ENCODE measurements at regions not wholly inside any gene's neighbourhood (a gene's known extent, or its start where the extent isn't known, plus 50 kb on each side); places are given as distances from the start of the nearest gene placed in this dataset.

GRCh38 chr4:126414741-126415140 lies 1100.0 kb downstream of the FAT4 start:
- Histone ChIP-seq H3K36me3 (ENCODE audit: insufficient read depth, low read length) (no peaks in the 10 kb centered on the region), H3K27me3 (ENCODE audit: insufficient read depth, low read length) (no peaks in the 10 kb centered on the region), H4K20me1 (ENCODE audit: insufficient read depth, low read length) (no peaks in the 10 kb centered on the region), H2AFZ (ENCODE audit: low read depth, low read length) (no peak overlapping the region), H3K4me3 (ENCODE audit: insufficient read depth, low read depth, low read length) (no peak overlapping the region), H3K27ac (ENCODE audit: low read depth, low read length) (no peak overlapping the region), H3K9me3 (ENCODE audit: insufficient read depth, low read depth, low read length) (no peaks in the 10 kb centered on the region), H3K9ac (ENCODE audit: low read length) (no peak overlapping the region), H3K4me2 (ENCODE audit: low read length) (no peak overlapping the region), H3K4me1 (ENCODE audit: insufficient read depth, low read length) (no peaks in the 10 kb centered on the region), H3K79me2 (ENCODE audit: insufficient read depth, low read length) (no peaks in the 10 kb centered on the region)
- Mint-ChIP-seq H3K9me3 (ENCODE audit: unreplicated experiment) (no peaks in the 10 kb centered on the region), H3K4me3 (ENCODE audit: unreplicated experiment) (no peak overlapping the region), H3K27ac (ENCODE audit: unreplicated experiment) (no peak overlapping the region), H3K27me3 (ENCODE audit: low read depth, unreplicated experiment) (no peaks in the 10 kb centered on the region), H3K4me1 (ENCODE audit: low read depth, unreplicated experiment) (no peaks in the 10 kb centered on the region), H3K36me3 (ENCODE audit: low read depth, unreplicated experiment) (no peaks in the 10 kb centered on the region)
- FAIRE-seq (no peak), DNase-seq (ENCODE audit: low read depth) (no peak)
- TF ChIP-seq EZH2 (IDR thresholded peaks at IDR 0.05; ENCODE audit: insufficient read depth, low read length) (no peak), CTCF (IDR thresholded peaks at IDR 0.05; ENCODE audit: insufficient read depth, low read depth, low read length) (no peak)

GRCh38 chr4:126419266-126419665 lies 1104.5 kb downstream of the FAT4 start:
- no peak for DNase-seq (ENCODE audit: low read depth)
- H3K9ac ChIP-seq (ENCODE audit: low read length) = no peak overlapping the region
- H3K4me1 Mint-ChIP-seq (ENCODE audit: low read depth, unreplicated experiment) = no peaks in the 10 kb centered on the region
- H3K27me3 ChIP-seq (ENCODE audit: insufficient read depth, low read length) = no peaks in the 10 kb centered on the region
- H3K9me3 Mint-ChIP-seq (ENCODE audit: unreplicated experiment) = peaks cover 3% of the 10 kb centered on the region
- H3K9me3 ChIP-seq (ENCODE audit: insufficient read depth, low read depth, low read length) = no peaks in the 10 kb centered on the region
- TF ChIP-seq EZH2 (IDR thresholded peaks at IDR 0.05; ENCODE audit: insufficient read depth, low read length) (no peak), CTCF (IDR thresholded peaks at IDR 0.05; ENCODE audit: insufficient read depth, low read depth, low read length) (no peak)
- no peaks in the 10 kb centered on the region for H3K27me3 Mint-ChIP-seq (ENCODE audit: low read depth, unreplicated experiment)
- no peak overlapping the region for H3K4me3 ChIP-seq (ENCODE audit: insufficient read depth, low read depth, low read length)
- H3K4me1 ChIP-seq (ENCODE audit: insufficient read depth, low read length) = no peaks in the 10 kb centered on the region
- H3K27ac ChIP-seq (ENCODE audit: low read depth, low read length) = no peak overlapping the region
- H3K79me2 ChIP-seq (ENCODE audit: insufficient read depth, low read length) = no peaks in the 10 kb centered on the region
- no peaks in the 10 kb centered on the region for H3K36me3 Mint-ChIP-seq (ENCODE audit: low read depth, unreplicated experiment)
- H2AFZ ChIP-seq (ENCODE audit: low read depth, low read length) = no peak overlapping the region
- H3K27ac Mint-ChIP-seq (ENCODE audit: unreplicated experiment) = no peak overlapping the region
- no peak overlapping the region for H3K4me3 Mint-ChIP-seq (ENCODE audit: unreplicated experiment)
- H3K36me3 ChIP-seq (ENCODE audit: insufficient read depth, low read length) = no peaks in the 10 kb centered on the region
- H4K20me1 ChIP-seq (ENCODE audit: insufficient read depth, low read length) = no peaks in the 10 kb centered on the region
- H3K4me2 ChIP-seq (ENCODE audit: low read length) = no peak overlapping the region
- FAIRE-seq = no peak

DNA sequence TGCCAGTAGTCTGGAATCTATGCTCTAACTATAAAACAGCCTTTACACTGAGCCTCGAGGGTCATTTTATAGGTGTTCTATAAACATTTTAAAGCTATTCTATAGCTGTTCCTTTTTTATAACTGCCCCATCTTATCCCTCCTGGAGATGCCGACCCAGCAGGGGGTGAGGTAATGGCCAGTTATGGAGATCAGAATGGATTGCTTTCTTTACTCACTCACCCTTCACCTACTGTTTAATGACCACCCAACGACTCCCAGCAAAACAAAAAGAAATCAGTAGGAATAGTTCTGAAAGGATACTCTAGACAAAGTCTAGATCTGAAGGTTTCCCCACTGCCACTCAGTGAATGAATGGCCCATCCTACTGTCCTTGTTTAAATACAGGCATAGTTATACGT lies 1113.1 kb downstream of the FAT4 start:
- Mint-ChIP-seq H3K4me3 (ENCODE audit: unreplicated experiment) (no peak overlapping the region), H3K27me3 (ENCODE audit: low read depth, unreplicated experiment) (no peaks in the 10 kb centered on the region), H3K9me3 (ENCODE audit: unreplicated experiment) (no peaks in the 10 kb centered on the region), H3K27ac (ENCODE audit: unreplicated experiment) (no peak overlapping the region), H3K4me1 (ENCODE audit: low read depth, unreplicated experiment) (no peaks in the 10 kb centered on the region), H3K36me3 (ENCODE audit: low read depth, unreplicated experiment) (no peaks in the 10 kb centered on the region)
- Histone ChIP-seq H4K20me1 (ENCODE audit: insufficient read depth, low read length) (no peaks in the 10 kb centered on the region), H3K9ac (ENCODE audit: low read length) (no peak overlapping the region), H3K36me3 (ENCODE audit: insufficient read depth, low read length) (no peaks in the 10 kb centered on the region), H3K4me1 (ENCODE audit: insufficient read depth, low read length) (no peaks in the 10 kb centered on the region), H3K27ac (ENCODE audit: low read depth, low read length) (no peak overlapping the region), H3K9me3 (ENCODE audit: insufficient read depth, low read depth, low read length) (no peaks in the 10 kb centered on the region), H3K27me3 (ENCODE audit: insufficient read depth, low read length) (no peaks in the 10 kb centered on the region), H3K4me2 (ENCODE audit: low read length) (no peak overlapping the region), H2AFZ (ENCODE audit: low read depth, low read length) (no peak overlapping the region), H3K79me2 (ENCODE audit: insufficient read depth, low read length) (no peaks in the 10 kb centered on the region), H3K4me3 (ENCODE audit: insufficient read depth, low read depth, low read length) (no peak overlapping the region)
- no peak for FAIRE-seq
- DNase-seq (ENCODE audit: low read depth) = no peak
- no peak for TF ChIP-seq CTCF (IDR thresholded peaks at IDR 0.05; ENCODE audit: insufficient read depth, low read depth, low read length)
- no peak for TF ChIP-seq EZH2 (IDR thresholded peaks at IDR 0.05; ENCODE audit: insufficient read depth, low read length)
